OCI-LY3 (cell line): ENCODE measurements at regions not wholly inside any gene's neighbourhood (a gene's known extent, or its start where the extent isn't known, plus 50 kb on each side); places are given as distances from the start of the nearest gene placed in this dataset.

Source experiments
- H2AFZ ChIP-seq: fragments of 200-600, 300-600 bp; shearing (Covaris generic); 2 replicates; pipeline ENCODE4 v1.6.0; 2014; ENCODE audit warnings: antibody characterized with exemption, low read depth, low read length
- H3K27ac ChIP-seq: fragments of 200-600, 300-600 bp; sonication (generic); 2 replicates; pipeline ENCODE4 v1.5.1; 2014; ENCODE audit warnings: mild to moderate bottlenecking, low read length, moderate library complexity, mixed read lengths
- H3K27me3 ChIP-seq: fragments of 200-600, 300-600 bp; sonication (generic); 2 replicates; pipeline ENCODE4 v1.6.1; 2014; ENCODE audit warnings: low read depth, low read length, mixed read lengths
- H3K36me3 ChIP-seq: fragments of 200-600, 300-600 bp; sonication (generic); replicated peaks from 2 replicates; pipeline ENCODE3; 2014; ENCODE audit warnings: low read depth, low read length, mixed read lengths
- H3K4me1 ChIP-seq: fragments of 300-600, 200-600 bp; sonication (generic); 2 replicates; pipeline ENCODE4 v1.6.1; 2014; ENCODE audit warnings: low read length, mixed read lengths
- H3K4me2 ChIP-seq: fragments of 200-600, 300-600 bp; sonication (generic); 2 replicates; pipeline ENCODE4 v1.6.1; 2014; ENCODE audit warnings: low read length, mixed read lengths
- H3K4me3 ChIP-seq: fragments of 300-600, 200-600 bp; sonication (generic); 2 replicates; pipeline ENCODE4 v1.5.1; 2014; ENCODE audit warnings: antibody characterized with exemption, mild to moderate bottlenecking, low read length, moderate library complexity
- H3K79me2 ChIP-seq: fragments of 300-600, 200-600 bp; shearing (Covaris generic); 2 replicates; pipeline ENCODE4 v1.6.1; 2014; ENCODE audit warnings: mild to moderate bottlenecking, low read length, mixed read lengths
- H3K9ac ChIP-seq: fragments of 300-600, 200-600 bp; shearing (Covaris generic); 2 replicates; pipeline ENCODE4 v1.6.0; 2014; ENCODE audit warnings: mild to moderate bottlenecking, low read length, moderate library complexity
- H3K9me3 ChIP-seq: fragments of 200-600, 300-600 bp; shearing (Covaris generic); 2 replicates; pipeline ENCODE4 v1.6.1; 2014; ENCODE audit warnings: low read length, mixed read lengths; ENCODE audit not compliant: insufficient read depth
- H4K20me1 ChIP-seq: fragments of 200-600, 300-600 bp; sonication (generic); 2 replicates; pipeline ENCODE4 v1.6.1; 2016; ENCODE audit warnings: low read length, mixed read lengths; ENCODE audit not compliant: insufficient read depth
- CTCF ChIP-seq: fragments of 200-600, 300-600 bp; sonication (generic); IDR thresholded peaks from 2 replicates; pipeline ENCODE4 v1.5.1; 2014; ENCODE audit warnings: antibody characterized with exemption, low read length, low read depth
- EZH2phosphoT487 ChIP-seq: fragments of 200-600 bp; shearing (Covaris generic); IDR thresholded peaks from 2 replicates; pipeline ENCODE4 v1.6.1; 2018; ENCODE audit warnings: antibody characterized with exemption, mixed run types, low read depth

- Histone ChIP-seq H3K9ac (no peak overlapping the region), H3K79me2 (no peaks in the 10 kb centered on the region), H3K36me3 (no peaks in the 10 kb centered on the region), H4K20me1 (no peaks in the 10 kb centered on the region), H3K9me3 (no peaks in the 10 kb centered on the region), H3K4me3 (peak overlapping the region; percentile 23), H3K27ac (no peak overlapping the region), H3K27me3 (no peaks in the 10 kb centered on the region), H3K4me1 (peaks cover 18% of the 10 kb centered on the region), H3K4me2 (peak overlapping the region; percentile 44), H2AFZ (peak overlapping the region; percentile 68)
- TF ChIP-seq CTCF (no peak), EZH2phosphoT487 (no peak)
Measured at GRCh38 chr11:80054582-80055165, 613.8 kb upstream of the TENM4 start.

- Histone ChIP-seq H3K4me2 (no peak overlapping the region), H4K20me1 (no peaks in the 10 kb centered on the region), H2AFZ (no peak overlapping the region), H3K79me2 (no peaks in the 10 kb centered on the region), H3K9me3 (no peaks in the 10 kb centered on the region), H3K4me1 (0 out of 2 replicates have a peak, but pooled peaks cover 4% of the 10 kb centered on the region), H3K27ac (no peak overlapping the region), H3K9ac (no peak overlapping the region), H3K4me3 (no peak overlapping the region), H3K36me3 (no peaks in the 10 kb centered on the region), H3K27me3 (no peaks in the 10 kb centered on the region)
- no peak for TF ChIP-seq CTCF
- TF ChIP-seq EZH2phosphoT487 = no peak
Measured at GRCh38 chr11:80048513-80048912, 607.7 kb upstream of the TENM4 start.

- peaks cover 21% of the 10 kb centered on the region for H3K4me1 ChIP-seq
- no peaks in the 10 kb centered on the region for H3K79me2 ChIP-seq
- no peak overlapping the region for H3K9ac ChIP-seq
- H3K4me3 ChIP-seq = no peak overlapping the region
- TF ChIP-seq EZH2phosphoT487 (no peak), CTCF (no peak)
- H2AFZ ChIP-seq = no peak overlapping the region
- no peak overlapping the region; the same call in 1 of the 2 replicates for H3K4me2 ChIP-seq
- no peaks in the 10 kb centered on the region for H3K27me3 ChIP-seq
- no peaks in the 10 kb centered on the region for H3K9me3 ChIP-seq
- no peak overlapping the region for H3K27ac ChIP-seq
- no peaks in the 10 kb centered on the region for H4K20me1 ChIP-seq
- H3K36me3 ChIP-seq = no peaks in the 10 kb centered on the region
Measured at GRCh38 chr11:80041136-80042000, 600.5 kb upstream of the TENM4 start.

GRCh38 chr11:80034801-80035200 lies 594.0 kb upstream of the TENM4 start:
- no peaks in the 10 kb centered on the region for H3K79me2 ChIP-seq
- no peaks in the 10 kb centered on the region for H3K36me3 ChIP-seq
- H4K20me1 ChIP-seq = no peaks in the 10 kb centered on the region
- H3K9me3 ChIP-seq = no peaks in the 10 kb centered on the region
- H2AFZ ChIP-seq = no peak overlapping the region
- no peaks in the 10 kb centered on the region for H3K27me3 ChIP-seq
- no peak overlapping the region for H3K27ac ChIP-seq
- no peak overlapping the region for H3K4me2 ChIP-seq
- H3K4me3 ChIP-seq = no peak overlapping the region
- no peak for TF ChIP-seq CTCF
- no peak for TF ChIP-seq EZH2phosphoT487
- no peak overlapping the region for H3K9ac ChIP-seq
- H3K4me1 ChIP-seq = peaks cover 28% of the 10 kb centered on the region
